PC-9 (cell line): ENCODE measurements at regions not wholly inside any gene's neighbourhood (a gene's known extent, or its start where the extent isn't known, plus 50 kb on each side); places are given as distances from the start of the nearest gene placed in this dataset.

Experiments used
- BruUV-seq: library from RNA; stranded (reverse); fragments of 400-500 nt; replicated peaks from 2 replicates; lab custom pipeline; 2021; lab: Mats Ljungman, UMichigan
- CTCF ChIA-PET: fragments of 300-600 bp; sonication (Branson Sonifier 250); formaldehyde crosslinking; loops from one replicate; lab custom pipeline; 2022; ENCODE audit warnings: antibody characterized with exemption; lab: Charles Lee
- POLR2A ChIA-PET: fragments of 300-600 bp; sonication (Branson Sonifier 250); formaldehyde crosslinking; loops from one replicate; lab custom pipeline; 2022; ENCODE audit warnings: antibody characterized with exemption; ENCODE audit not compliant: unreplicated experiment; lab: Charles Lee
- DNase-seq, 2 experiments: peaks; one replicate each; pipeline versions ENCODE4 v3.0.0 to v3.0.0-alpha.2; 2015 to 2022; ENCODE audit warnings: mixed read lengths in 1 of 2
- H2AFZ ChIP-seq: fragments of 200-600 bp; sonication (generic); 2 replicates; pipeline ENCODE4 v1.8.1; 2017; ENCODE audit warnings: antibody characterized with exemption
- H3F3A ChIP-seq: fragments of 200-600 bp; sonication (generic); 2 replicates; pipeline ENCODE4 v1.8.1; 2017; ENCODE audit warnings: antibody characterized with exemption, mild to moderate bottlenecking, low read depth; ENCODE audit not compliant: insufficient read depth
- H3K27ac ChIP-seq: fragments of 200-600 bp; sonication (generic); 2 replicates; pipeline ENCODE4 v1.6.1; 2016; ENCODE audit warnings: mixed run types
- H3K27me3 ChIP-seq: fragments of 200-600 bp; sonication (generic); 2 replicates; pipeline ENCODE4 v1.6.1; 2016; ENCODE audit warnings: low read depth, mixed run types; ENCODE audit not compliant: insufficient read depth
- H3K36me3 ChIP-seq: fragments of 200-600 bp; sonication (generic); 2 replicates; pipeline ENCODE4 v1.6.1; 2016; ENCODE audit warnings: low read depth, mixed run types
- H3K4me1 ChIP-seq: fragments of 200-600 bp; sonication (generic); replicated peaks from 2 replicates; pipeline ENCODE4 v1.6.1; 2016; ENCODE audit warnings: mixed run types; ENCODE audit not compliant: insufficient read depth
- H3K4me2 ChIP-seq: fragments of 200-600 bp; sonication (generic); 2 replicates; pipeline ENCODE4 v1.6.1; 2017; ENCODE audit warnings: mixed run types
- H3K4me3 ChIP-seq: fragments of 200-600 bp; sonication (generic); 2 replicates; pipeline ENCODE4 v1.6.1; 2016; ENCODE audit warnings: mixed run types
- H3K79me2 ChIP-seq: fragments of 200-600 bp; sonication (generic); 2 replicates; pipeline ENCODE4 v1.6.1; 2017; ENCODE audit warnings: low read depth, mixed run types
- H3K9me2 ChIP-seq: fragments of 200-600 bp; sonication (generic); 2 replicates; pipeline ENCODE4 v1.8.1; 2017; ENCODE audit warnings: mild to moderate bottlenecking; ENCODE audit not compliant: insufficient read depth
- H3K9me3 ChIP-seq: fragments of 200-600 bp; sonication (generic); 2 replicates; pipeline ENCODE4 v1.8.1; 2016; ENCODE audit warnings: low read depth; ENCODE audit not compliant: insufficient read depth
- H4K20me1 ChIP-seq: fragments of 200-600 bp; sonication (generic); 2 replicates; pipeline ENCODE4 v1.8.1; 2017; ENCODE audit not compliant: insufficient read depth
- EZH2 ChIP-seq: fragments of 200-600 bp; sonication (generic); IDR thresholded peaks from 2 replicates; pipeline ENCODE4 v1.8.0; 2017; ENCODE audit warnings: antibody characterized with exemption, low read depth
- intact Hi-C: fragments of 100-400 bp; cut with micrococcal nuclease; formaldehyde crosslinking; loops from one replicate; pipeline ENCODE4 v1.10.0; 2022; ENCODE audit not compliant: unreplicated experiment
- TF ChIP-seq, protein P1 (sequence below): fragments of 200-600 bp; sonication (generic); conservative IDR thresholded peaks from 2 replicates; pipeline ENCODE4 v1.6.1; 2017; ENCODE audit warnings: mixed run types, antibody characterized with exemption, mild to moderate bottlenecking, moderate library complexity

GRCh38 chr5:125837866-125838265 lies 585.3 kb upstream of the GRAMD2B start:
- no peak for DNase-seq
- no peaks in the 10 kb centered on the region for H3K4me1 ChIP-seq
- no peak overlapping the region for H3K4me3 ChIP-seq
- no peak overlapping the region for H2AFZ ChIP-seq
- no peaks in the 10 kb centered on the region for H3F3A ChIP-seq
- H4K20me1 ChIP-seq: no peaks in the 10 kb centered on the region
- TF ChIP-seq, protein P1, sequence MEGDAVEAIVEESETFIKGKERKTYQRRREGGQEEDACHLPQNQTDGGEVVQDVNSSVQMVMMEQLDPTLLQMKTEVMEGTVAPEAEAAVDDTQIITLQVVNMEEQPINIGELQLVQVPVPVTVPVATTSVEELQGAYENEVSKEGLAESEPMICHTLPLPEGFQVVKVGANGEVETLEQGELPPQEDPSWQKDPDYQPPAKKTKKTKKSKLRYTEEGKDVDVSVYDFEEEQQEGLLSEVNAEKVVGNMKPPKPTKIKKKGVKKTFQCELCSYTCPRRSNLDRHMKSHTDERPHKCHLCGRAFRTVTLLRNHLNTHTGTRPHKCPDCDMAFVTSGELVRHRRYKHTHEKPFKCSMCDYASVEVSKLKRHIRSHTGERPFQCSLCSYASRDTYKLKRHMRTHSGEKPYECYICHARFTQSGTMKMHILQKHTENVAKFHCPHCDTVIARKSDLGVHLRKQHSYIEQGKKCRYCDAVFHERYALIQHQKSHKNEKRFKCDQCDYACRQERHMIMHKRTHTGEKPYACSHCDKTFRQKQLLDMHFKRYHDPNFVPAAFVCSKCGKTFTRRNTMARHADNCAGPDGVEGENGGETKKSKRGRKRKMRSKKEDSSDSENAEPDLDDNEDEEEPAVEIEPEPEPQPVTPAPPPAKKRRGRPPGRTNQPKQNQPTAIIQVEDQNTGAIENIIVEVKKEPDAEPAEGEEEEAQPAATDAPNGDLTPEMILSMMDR: no peak
- TF ChIP-seq EZH2: no peak
- no TSS peak for BruUV-seq
- no peaks in the 10 kb centered on the region for H3K9me2 ChIP-seq
- no peak overlapping the region for H3K4me2 ChIP-seq
- H3K9me3 ChIP-seq: no peaks in the 10 kb centered on the region
- no peaks in the 10 kb centered on the region for H3K79me2 ChIP-seq
- no peaks in the 10 kb centered on the region for H3K27me3 ChIP-seq
- no peaks in the 10 kb centered on the region for H3K36me3 ChIP-seq
- CTCF ChIA-PET: no interaction called here
- intact Hi-C loops: no loop called here
- POLR2A ChIA-PET: no interaction called here
- no peak overlapping the region for H3K27ac ChIP-seq

GRCh38 chr5:125847561-125847960 lies 575.6 kb upstream of the GRAMD2B start:
- DNase-seq: no peak
- CTCF ChIA-PET: no interaction called here
- H2AFZ ChIP-seq: no peak overlapping the region
- no peaks in the 10 kb centered on the region for H3K9me2 ChIP-seq
- H4K20me1 ChIP-seq: no peaks in the 10 kb centered on the region
- H3K27ac ChIP-seq: no peak overlapping the region
- H3K4me3 ChIP-seq: no peak overlapping the region
- no peaks in the 10 kb centered on the region for H3F3A ChIP-seq
- no peaks in the 10 kb centered on the region for H3K79me2 ChIP-seq
- POLR2A ChIA-PET: no interaction called here
- BruUV-seq: no TSS peak
- no peaks in the 10 kb centered on the region for H3K9me3 ChIP-seq
- no peaks in the 10 kb centered on the region for H3K36me3 ChIP-seq
- H3K4me2 ChIP-seq: no peak overlapping the region
- no peak for TF ChIP-seq EZH2
- TF ChIP-seq, protein P1: no peak
- intact Hi-C loops: no loop called here
- H3K4me1 ChIP-seq: no peaks in the 10 kb centered on the region
- no peaks in the 10 kb centered on the region for H3K27me3 ChIP-seq

DNA sequence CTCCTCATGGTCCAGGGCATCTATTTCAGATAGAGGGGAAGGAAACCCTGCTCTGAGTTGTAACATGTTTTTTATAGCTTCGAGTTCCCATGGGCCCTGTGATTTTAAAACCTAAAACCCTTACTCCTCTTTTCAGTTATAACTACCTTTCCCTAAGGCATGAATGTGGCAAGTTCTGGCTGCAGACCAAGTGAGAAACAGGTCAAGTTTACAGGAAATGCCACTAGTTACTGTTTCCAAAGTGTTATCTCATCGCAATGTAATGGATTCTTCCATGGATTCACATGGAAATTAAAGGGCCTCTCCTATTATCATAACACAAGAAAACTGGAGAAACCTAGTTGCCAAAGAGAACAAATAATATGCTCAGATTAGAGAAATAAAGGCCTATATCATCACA lies 574.5 kb upstream of the GRAMD2B start:
- no peaks in the 10 kb centered on the region for H3K27me3 ChIP-seq
- H3K4me1 ChIP-seq: no peaks in the 10 kb centered on the region
- H3K79me2 ChIP-seq: no peaks in the 10 kb centered on the region
- no peaks in the 10 kb centered on the region for H3K9me3 ChIP-seq
- no peak overlapping the region for H3K27ac ChIP-seq
- ChIA-PET POLR2A (no interaction called here), CTCF (no interaction called here)
- no peaks in the 10 kb centered on the region for H3K9me2 ChIP-seq
- H3F3A ChIP-seq: no peaks in the 10 kb centered on the region
- H4K20me1 ChIP-seq: no peaks in the 10 kb centered on the region
- no TSS peak for BruUV-seq
- no peak overlapping the region for H3K4me3 ChIP-seq
- H2AFZ ChIP-seq: no peak overlapping the region
- DNase-seq: no peak
- H3K4me2 ChIP-seq: no peak overlapping the region
- TF ChIP-seq, protein P1: no peak
- no peak for TF ChIP-seq EZH2
- intact Hi-C loops: no loop called here
- H3K36me3 ChIP-seq: no peaks in the 10 kb centered on the region
